ENCODE measurements at regions not wholly inside any gene's neighbourhood (a gene's known extent, or its start where the extent isn't known, plus 50 kb on each side); places are given as distances from the start of the nearest gene placed in this dataset.
"Not testable (repeated sequence)": the region's sequence is repeated elsewhere in the genome, so short reads cannot be mapped to it uniquely, and the experiment has no call there.

GRCh38 chr2:63723709-63724108 lies 118.0 kb upstream of the UGP2 start:
- no peak for TF ChIP-seq CTCF (IDR thresholded peaks at IDR 0.05; ENCODE audit: unreplicated experiment)
- Mint-ChIP-seq H3K36me3 (ENCODE audit: insufficient read depth, unreplicated experiment) (no peaks in the 10 kb centered on the region), H3K9me3 (ENCODE audit: low read depth, unreplicated experiment) (no peaks in the 10 kb centered on the region), H3K4me3 (ENCODE audit: low read depth, unreplicated experiment) (no peak overlapping the region), H3K27ac (ENCODE audit: unreplicated experiment) (no peak overlapping the region), H3K27me3 (ENCODE audit: unreplicated experiment) (no peaks in the 10 kb centered on the region), H3K4me1 (ENCODE audit: low read depth, unreplicated experiment) (no peaks in the 10 kb centered on the region)
- no peak for DNase-seq
- CTCF ChIA-PET: no interaction called here
- intact Hi-C loops (cut with micrococcal nuclease; ENCODE audit: unreplicated experiment): no loop called here
- BruUV-seq (replicated peaks): no TSS peak

GRCh38 chr2:63725212-63725611 lies 116.5 kb upstream of the UGP2 start:
- H3K27ac Mint-ChIP-seq (ENCODE audit: unreplicated experiment); CTCF ChIA-PET; H3K9me3 Mint-ChIP-seq (ENCODE audit: low read depth, unreplicated experiment); BruUV-seq (replicated peaks); intact Hi-C loops (cut with micrococcal nuclease; ENCODE audit: unreplicated experiment); H3K4me1 Mint-ChIP-seq (ENCODE audit: low read depth, unreplicated experiment); H3K36me3 Mint-ChIP-seq (ENCODE audit: insufficient read depth, unreplicated experiment); DNase-seq; H3K27me3 Mint-ChIP-seq (ENCODE audit: unreplicated experiment); H3K4me3 Mint-ChIP-seq (ENCODE audit: low read depth, unreplicated experiment): not testable (repeated sequence)

- Mint-ChIP-seq H3K4me3 (ENCODE audit: low read depth, unreplicated experiment) (no peak overlapping the region), H3K27ac (ENCODE audit: unreplicated experiment) (no peak overlapping the region), H3K4me1 (ENCODE audit: low read depth, unreplicated experiment) (peaks cover 2% of the 10 kb centered on the region), H3K36me3 (ENCODE audit: insufficient read depth, unreplicated experiment) (peaks cover under 1% of the 10 kb centered on the region), H3K27me3 (ENCODE audit: unreplicated experiment) (no peaks in the 10 kb centered on the region), H3K9me3 (ENCODE audit: low read depth, unreplicated experiment) (no peaks in the 10 kb centered on the region)
- no peak for DNase-seq
- no TSS peak for BruUV-seq (replicated peaks)
- intact Hi-C loops (cut with micrococcal nuclease; ENCODE audit: unreplicated experiment): no loop called here
- no peak for TF ChIP-seq CTCF (IDR thresholded peaks at IDR 0.05; ENCODE audit: unreplicated experiment)
- CTCF ChIA-PET: no interaction called here
Measured at GRCh38 chr2:63729362-63729761, 112.3 kb upstream of the UGP2 start.

GRCh38 chr2:63729831-63730230 lies 111.9 kb upstream of the UGP2 start:
- Mint-ChIP-seq H3K36me3 (ENCODE audit: insufficient read depth, unreplicated experiment) (peaks cover 5% of the 10 kb centered on the region), H3K9me3 (ENCODE audit: low read depth, unreplicated experiment) (no peaks in the 10 kb centered on the region), H3K27ac (ENCODE audit: unreplicated experiment) (no peak overlapping the region), H3K4me3 (ENCODE audit: low read depth, unreplicated experiment) (no peak overlapping the region), H3K4me1 (ENCODE audit: low read depth, unreplicated experiment) (peaks cover 7% of the 10 kb centered on the region), H3K27me3 (ENCODE audit: unreplicated experiment) (no peaks in the 10 kb centered on the region)
- CTCF ChIA-PET: no interaction called here
- no peak for DNase-seq
- intact Hi-C loops (cut with micrococcal nuclease; ENCODE audit: unreplicated experiment): no loop called here
- no peak for TF ChIP-seq CTCF (IDR thresholded peaks at IDR 0.05; ENCODE audit: unreplicated experiment)
- BruUV-seq (replicated peaks): no TSS peak

- TF ChIP-seq CTCF (IDR thresholded peaks at IDR 0.05; ENCODE audit: unreplicated experiment): no peak
- Mint-ChIP-seq H3K27me3 (ENCODE audit: unreplicated experiment) (no peaks in the 10 kb centered on the region), H3K36me3 (ENCODE audit: insufficient read depth, unreplicated experiment) (peaks cover 5% of the 10 kb centered on the region), H3K27ac (ENCODE audit: unreplicated experiment) (peak overlapping the region; percentile 90), H3K9me3 (ENCODE audit: low read depth, unreplicated experiment) (peaks cover 2% of the 10 kb centered on the region), H3K4me1 (ENCODE audit: low read depth, unreplicated experiment) (peaks cover 17% of the 10 kb centered on the region), H3K4me3 (ENCODE audit: low read depth, unreplicated experiment) (peak overlapping the region; percentile 16)
- CTCF ChIA-PET: no interaction called here
- intact Hi-C loops (cut with micrococcal nuclease; ENCODE audit: unreplicated experiment): no loop called here
- no TSS peak for BruUV-seq (replicated peaks)
- DNase-seq: no peak
Measured at GRCh38 chr2:63734510-63734909, 107.2 kb upstream of the UGP2 start.
